ENCODE measurements at regions not wholly inside any gene's neighbourhood (a gene's known extent, or its start where the extent isn't known, plus 50 kb on each side); places are given as distances from the start of the nearest gene placed in this dataset.

- TF ChIP-seq ZNF274 (IDR thresholded peaks at IDR 0.05; ENCODE audit: low read depth, low read length) = no peak
- no peak overlapping the region for H3K4me3 ChIP-seq (ENCODE audit: low read length)
Observed at GRCh38 chr13:47472516-47472915, 528.6 kb downstream of the SUCLA2 start.

- no peak overlapping the region for H3K4me3 ChIP-seq (ENCODE audit: low read length)
- TF ChIP-seq ZNF274 (IDR thresholded peaks at IDR 0.05; ENCODE audit: low read depth, low read length) = no peak
Observed at GRCh38 chr13:47463726-47464125, 537.3 kb downstream of the SUCLA2 start.

DNA sequence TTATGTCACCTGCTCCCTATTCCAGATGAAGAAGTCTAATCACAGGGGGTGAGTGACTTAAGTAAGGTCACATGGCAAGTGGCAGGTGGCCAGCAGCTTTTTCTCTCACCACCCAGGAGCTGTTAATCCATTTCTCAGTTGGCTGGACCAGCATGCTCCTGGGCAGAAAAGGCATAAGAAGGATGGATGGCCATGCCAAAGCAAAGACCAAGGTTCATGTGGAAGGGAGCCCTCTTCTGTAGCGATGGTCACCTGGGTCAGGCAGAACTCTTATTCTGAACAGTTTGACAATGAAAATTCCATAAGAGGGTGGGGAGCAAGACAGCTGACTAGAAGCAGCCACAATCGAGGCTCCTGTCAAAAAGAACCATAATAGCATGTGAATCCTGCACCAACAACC lies 538.1 kb downstream of the SUCLA2 start:
- H3K4me3 ChIP-seq (ENCODE audit: low read length) = no peak overlapping the region
- TF ChIP-seq ZNF274 (IDR thresholded peaks at IDR 0.05; ENCODE audit: low read depth, low read length) = no peak

- no peak overlapping the region for H3K4me3 ChIP-seq (ENCODE audit: low read length)
- no peak for TF ChIP-seq ZNF274 (IDR thresholded peaks at IDR 0.05; ENCODE audit: low read depth, low read length)
Observed at GRCh38 chr13:47461816-47462215, 539.3 kb downstream of the SUCLA2 start.

- no peak overlapping the region for H3K4me3 ChIP-seq (ENCODE audit: low read length)
- no peak for TF ChIP-seq ZNF274 (IDR thresholded peaks at IDR 0.05; ENCODE audit: low read depth, low read length)
Observed at GRCh38 chr13:47459512-47459911, 541.6 kb downstream of the SUCLA2 start.

DNA sequence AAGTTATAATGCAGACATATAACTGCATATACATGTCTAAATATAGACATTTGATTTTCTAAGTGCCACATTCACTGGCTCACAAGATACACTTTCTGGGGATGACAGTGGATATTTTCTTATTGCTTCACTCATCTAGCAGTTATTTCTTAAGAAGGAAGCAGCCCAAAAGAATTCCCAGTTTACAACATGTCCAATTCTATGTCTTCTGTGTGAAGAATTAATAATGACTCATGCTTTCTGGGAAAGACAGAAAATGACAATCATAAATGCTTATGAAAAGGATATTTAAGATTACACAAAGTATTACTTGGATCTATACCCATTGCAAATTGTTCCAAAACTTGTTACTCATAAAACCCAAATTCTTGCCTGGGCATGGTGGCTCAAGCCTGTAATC lies 543.4 kb downstream of the SUCLA2 start:
- no peak overlapping the region for H3K4me3 ChIP-seq (ENCODE audit: low read length)
- no peak for TF ChIP-seq ZNF274 (IDR thresholded peaks at IDR 0.05; ENCODE audit: low read depth, low read length)

DNA sequence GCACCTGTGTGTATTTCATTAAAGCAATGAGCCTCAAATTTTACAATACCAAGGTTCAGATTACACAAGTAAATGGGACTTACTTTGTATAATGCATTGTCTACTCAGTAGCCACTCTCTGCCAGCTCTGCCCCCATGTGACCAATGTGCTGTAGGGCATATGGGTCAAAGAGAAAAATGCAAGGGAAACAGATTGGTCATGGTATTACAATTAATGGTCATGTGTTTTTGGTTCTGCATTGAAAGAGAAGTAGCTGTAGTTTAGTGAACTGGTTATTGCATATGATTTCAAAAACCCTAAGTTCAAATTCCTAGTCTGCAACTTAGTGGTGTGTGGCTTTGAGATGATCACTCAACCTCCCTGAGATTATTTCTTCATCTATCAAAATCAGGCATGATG lies 545.4 kb downstream of the SUCLA2 start:
- H3K4me3 ChIP-seq (ENCODE audit: low read length) = no peak overlapping the region
- no peak for TF ChIP-seq ZNF274 (IDR thresholded peaks at IDR 0.05; ENCODE audit: low read depth, low read length)

DNA sequence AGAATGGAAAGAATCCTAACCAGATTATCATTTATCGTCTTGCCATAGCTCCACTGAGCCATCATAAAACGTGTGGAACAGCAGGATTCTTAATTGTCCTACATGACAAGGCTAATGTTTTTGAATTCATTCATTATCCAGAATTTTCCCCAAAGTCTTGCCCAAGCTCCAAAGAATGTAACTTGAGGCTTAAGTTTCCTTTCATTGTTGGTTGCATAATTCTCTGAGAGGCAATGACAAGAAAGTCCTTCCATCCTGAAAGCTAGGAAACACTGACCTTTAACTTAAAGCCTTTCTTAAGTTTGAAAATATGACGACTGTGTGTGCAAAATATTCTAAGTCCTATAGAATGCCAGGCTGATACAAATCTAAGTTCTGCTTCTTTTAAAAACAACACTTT lies 546.1 kb downstream of the SUCLA2 start:
- no peak overlapping the region for H3K4me3 ChIP-seq (ENCODE audit: low read length)
- TF ChIP-seq ZNF274 (IDR thresholded peaks at IDR 0.05; ENCODE audit: low read depth, low read length) = no peak

- H3K4me3 ChIP-seq (ENCODE audit: low read length) = no peak overlapping the region
- no peak for TF ChIP-seq ZNF274 (IDR thresholded peaks at IDR 0.05; ENCODE audit: low read depth, low read length)
Observed at GRCh38 chr13:47437406-47437805, 540.6 kb upstream of the HTR2A start.

DNA sequence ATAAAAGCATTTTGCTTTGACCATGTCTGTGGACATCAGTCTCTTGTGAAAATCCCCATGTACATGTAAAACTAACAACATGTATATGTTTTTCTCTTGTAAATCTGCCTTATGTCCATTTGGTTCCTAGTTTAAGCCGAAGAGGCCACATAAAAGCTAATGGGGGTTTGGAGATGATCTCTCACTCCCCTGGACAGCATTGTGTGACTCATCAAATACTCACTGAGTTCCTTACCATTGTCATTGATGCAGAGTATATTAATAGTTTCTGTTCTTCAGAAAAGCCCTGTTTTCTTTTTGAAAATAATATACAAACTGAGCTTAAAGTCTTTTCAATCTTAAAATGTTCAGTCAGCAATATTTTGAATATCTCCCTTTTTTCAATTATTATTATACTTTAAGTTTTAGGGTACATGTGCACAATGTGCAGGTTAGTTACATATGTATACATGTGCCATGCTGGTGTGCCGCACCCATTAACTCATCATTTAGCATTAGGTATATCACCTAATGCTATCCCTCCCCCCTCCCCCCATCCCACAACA lies 536.7 kb upstream of the HTR2A start:
- H3K4me3 ChIP-seq (ENCODE audit: low read length) = no peak overlapping the region
- TF ChIP-seq ZNF274 (IDR thresholded peaks at IDR 0.05; ENCODE audit: low read depth, low read length) = no peak

GRCh38 chr13:47426126-47426849 lies 529.4 kb upstream of the HTR2A start:
- H3K4me3 ChIP-seq (ENCODE audit: low read length) = no peak overlapping the region
- TF ChIP-seq ZNF274 (IDR thresholded peaks at IDR 0.05; ENCODE audit: low read depth, low read length) = no peak

- TF ChIP-seq ZNF274 (IDR thresholded peaks at IDR 0.05; ENCODE audit: low read depth, low read length) = no peak
- H3K4me3 ChIP-seq (ENCODE audit: low read length) = no peak overlapping the region
Observed at GRCh38 chr13:47421525-47421924, 524.7 kb upstream of the HTR2A start.

GRCh38 chr13:47420568-47420967 lies 523.7 kb upstream of the HTR2A start:
- H3K4me3 ChIP-seq (ENCODE audit: low read length) = no peak overlapping the region
- TF ChIP-seq ZNF274 (IDR thresholded peaks at IDR 0.05; ENCODE audit: low read depth, low read length) = no peak

DNA sequence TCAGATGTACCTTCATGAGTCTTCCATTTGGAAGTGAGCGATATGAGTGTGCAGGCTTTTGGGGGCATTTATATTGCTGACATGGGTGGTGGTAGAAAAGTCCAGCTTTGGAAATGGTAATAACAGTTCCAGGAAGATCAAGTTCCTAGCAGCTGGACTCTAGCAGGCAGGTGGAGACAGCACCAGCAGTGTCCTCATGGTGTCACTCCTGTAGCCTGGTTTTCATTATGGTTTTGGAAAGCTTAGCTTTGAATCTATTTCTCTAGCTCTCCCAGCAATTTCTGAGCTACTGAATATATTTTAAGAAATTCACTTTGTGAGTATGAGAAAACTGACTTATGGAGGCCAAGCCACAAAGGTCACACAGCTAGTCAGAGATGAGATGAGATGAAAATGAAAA lies 523.2 kb upstream of the HTR2A start:
- no peak for TF ChIP-seq ZNF274 (IDR thresholded peaks at IDR 0.05; ENCODE audit: low read depth, low read length)

GRCh38 chr13:47418206-47418920 lies 521.5 kb upstream of the HTR2A start:
- no peak for TF ChIP-seq ZNF274 (IDR thresholded peaks at IDR 0.05; ENCODE audit: low read depth, low read length)
- no peak overlapping the region for H3K4me3 ChIP-seq (ENCODE audit: low read length)

More for the DNA sequence above, 523.2 kb upstream of the HTR2A start:
- H3K4me3 ChIP-seq (ENCODE audit: low read length) = no peak overlapping the region

Data from GM08714 (cell line).